ENCODE measurements at regions not wholly inside any gene's neighbourhood (a gene's known extent, or its start where the extent isn't known, plus 50 kb on each side); places are given as distances from the start of the nearest gene placed in this dataset.

- TF ChIP-seq POLR2AphosphoS5 (IDR thresholded peaks at IDR 0.05) (no peak), POLR2A (IDR thresholded peaks at IDR 0.05) (no peak), EP300 (IDR thresholded peaks at IDR 0.05) (no peak)
- TF ChIP-seq, protein P1, sequence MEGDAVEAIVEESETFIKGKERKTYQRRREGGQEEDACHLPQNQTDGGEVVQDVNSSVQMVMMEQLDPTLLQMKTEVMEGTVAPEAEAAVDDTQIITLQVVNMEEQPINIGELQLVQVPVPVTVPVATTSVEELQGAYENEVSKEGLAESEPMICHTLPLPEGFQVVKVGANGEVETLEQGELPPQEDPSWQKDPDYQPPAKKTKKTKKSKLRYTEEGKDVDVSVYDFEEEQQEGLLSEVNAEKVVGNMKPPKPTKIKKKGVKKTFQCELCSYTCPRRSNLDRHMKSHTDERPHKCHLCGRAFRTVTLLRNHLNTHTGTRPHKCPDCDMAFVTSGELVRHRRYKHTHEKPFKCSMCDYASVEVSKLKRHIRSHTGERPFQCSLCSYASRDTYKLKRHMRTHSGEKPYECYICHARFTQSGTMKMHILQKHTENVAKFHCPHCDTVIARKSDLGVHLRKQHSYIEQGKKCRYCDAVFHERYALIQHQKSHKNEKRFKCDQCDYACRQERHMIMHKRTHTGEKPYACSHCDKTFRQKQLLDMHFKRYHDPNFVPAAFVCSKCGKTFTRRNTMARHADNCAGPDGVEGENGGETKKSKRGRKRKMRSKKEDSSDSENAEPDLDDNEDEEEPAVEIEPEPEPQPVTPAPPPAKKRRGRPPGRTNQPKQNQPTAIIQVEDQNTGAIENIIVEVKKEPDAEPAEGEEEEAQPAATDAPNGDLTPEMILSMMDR (IDR thresholded peaks at IDR 0.05), result no peak
- H3K9me3 ChIP-seq, result peaks cover 0 to 4% (median 0%) of the 10 kb centered on the region in 4 donors
- no peak overlapping the region for H3K4me3 ChIP-seq
- no peak overlapping the region for H3K27ac ChIP-seq
- intact Hi-C loops (cut with DNase I), result no loop called here
- H3K4me1 ChIP-seq, result no peaks in the 10 kb centered on the region
- no peaks in the 10 kb centered on the region for H3K27me3 ChIP-seq
- no peaks in the 10 kb centered on the region for H3K36me3 ChIP-seq
- no peak for DNase-seq
These were observed 160.9 kb downstream of the ALG10B start for GRCh38 chr12:38477340-38478090.

DNA sequence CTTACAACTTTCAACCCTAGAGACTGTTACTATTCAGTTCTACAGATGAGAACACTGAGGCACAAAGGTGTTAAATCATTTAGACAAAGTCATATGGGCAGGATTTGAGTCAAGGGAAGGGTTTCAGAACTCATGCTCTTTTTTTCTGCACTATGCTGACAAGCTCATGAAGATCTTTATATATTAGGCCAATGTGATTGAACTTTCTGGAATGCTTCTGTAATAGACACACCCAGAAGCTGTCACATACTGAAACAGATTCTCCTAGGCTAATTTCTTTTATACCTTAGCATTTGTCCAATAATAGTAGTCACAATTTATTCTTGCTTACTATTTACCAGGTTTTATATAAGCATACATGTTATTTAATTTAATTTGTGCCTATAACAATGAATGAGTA, 164.0 kb downstream of the ALG10B start:
- no peak for DNase-seq
- H3K4me1 ChIP-seq, result no peaks in the 10 kb centered on the region
- H3K4me3 ChIP-seq, result no peak overlapping the region
- no peaks in the 10 kb centered on the region for H3K27me3 ChIP-seq
- TF ChIP-seq, protein P1 (IDR thresholded peaks at IDR 0.05), result no peak
- TF ChIP-seq POLR2A (IDR thresholded peaks at IDR 0.05) (no peak), POLR2AphosphoS5 (IDR thresholded peaks at IDR 0.05) (no peak), EP300 (IDR thresholded peaks at IDR 0.05) (no peak)
- H3K27ac ChIP-seq, result no peak overlapping the region
- H3K9me3 ChIP-seq, result no peaks in the 10 kb centered on the region
- intact Hi-C loops (cut with DNase I), result no loop called here
- H3K36me3 ChIP-seq, result no peaks in the 10 kb centered on the region

- intact Hi-C loops (cut with DNase I), result no loop called here
- Histone ChIP-seq H3K4me1 (no peaks in the 10 kb centered on the region), H3K27me3 (no peaks in the 10 kb centered on the region), H3K9me3 (no peaks in the 10 kb centered on the region), H3K4me3 (no peak overlapping the region), H3K27ac (no peak overlapping the region), H3K36me3 (no peaks in the 10 kb centered on the region)
- DNase-seq, result no peak
- WGBS, 2 donors, result 47 to 57% methylated on average over 2 of the region's 2 CpGs
- TF ChIP-seq POLR2A (IDR thresholded peaks at IDR 0.05) (no peak), EP300 (IDR thresholded peaks at IDR 0.05) (no peak), POLR2AphosphoS5 (IDR thresholded peaks at IDR 0.05) (no peak)
- TF ChIP-seq, protein P1 (IDR thresholded peaks at IDR 0.05), result no peak
These were observed 168.4 kb downstream of the ALG10B start for GRCh38 chr12:38484821-38485449.

DNA sequence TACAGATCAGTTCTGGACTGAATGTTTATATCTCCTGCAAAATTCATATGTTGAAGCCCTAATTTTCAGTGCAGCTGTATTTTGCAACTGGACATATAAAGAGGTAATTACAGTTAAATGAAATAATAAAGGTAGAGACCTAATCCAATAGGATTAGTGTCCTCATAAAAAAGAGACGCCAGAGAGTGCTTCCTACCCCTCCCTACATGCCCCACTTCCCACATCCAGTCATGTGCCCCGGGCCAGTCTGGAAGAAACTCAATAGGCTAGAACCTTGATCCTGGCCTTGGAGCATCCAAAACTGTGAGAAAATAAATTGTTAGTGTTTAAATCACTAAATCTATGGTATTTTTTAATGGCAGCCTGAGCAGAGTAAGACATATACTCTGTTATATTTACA, 172.3 kb downstream of the ALG10B start:
- Histone ChIP-seq H3K27me3 (no peaks in the 10 kb centered on the region), H3K4me3 (no peak overlapping the region), H3K27ac (no peak overlapping the region), H3K36me3 (no peaks in the 10 kb centered on the region), H3K4me1 (no peaks in the 10 kb centered on the region), H3K9me3 (no peaks in the 10 kb centered on the region)
- intact Hi-C loops (cut with DNase I), result no loop called here
- DNase-seq, result no peak
- TF ChIP-seq POLR2AphosphoS5 (IDR thresholded peaks at IDR 0.05), result no peak
- TF ChIP-seq, protein P1 (IDR thresholded peaks at IDR 0.05), result no peak
- no peak for TF ChIP-seq POLR2A (IDR thresholded peaks at IDR 0.05)
- TF ChIP-seq EP300 (IDR thresholded peaks at IDR 0.05), result no peak
- WGBS, 2 donors, result 51 to 64% methylated on average over 2 of the region's 2 CpGs
